Cardiac fibroblast (primary cell): ENCODE measurements at regions not wholly inside any gene's neighbourhood (a gene's known extent, or its start where the extent isn't known, plus 50 kb on each side); places are given as distances from the start of the nearest gene placed in this dataset.

ENCODE experiments used
- DNase-seq, 2 donors: peaks; one replicate each; pipeline versions ENCODE4 v3.0.0 to v3.0.0-alpha.2; 2010; ENCODE audit warnings: low read depth in 2 of 2
- H3K4me3 ChIP-seq, 2 donors: replicated peaks in 1 of 2; 1 replicate in 1 of 2; 2 replicates in 1 of 2; pipeline ENCODE4 v1.5.1; 2011; ENCODE audit warnings: low read depth in 2 of 2, low read length in 2 of 2, mild to moderate bottlenecking in 2 of 2, moderate library complexity in 1 of 2
- TF ChIP-seq, protein P1 (sequence below): IDR thresholded peaks from one replicate; pipeline ENCODE4 v1.5.1; 2011; ENCODE audit warnings: low read depth, mild to moderate bottlenecking, low read length, inconsistent platforms

DNA sequence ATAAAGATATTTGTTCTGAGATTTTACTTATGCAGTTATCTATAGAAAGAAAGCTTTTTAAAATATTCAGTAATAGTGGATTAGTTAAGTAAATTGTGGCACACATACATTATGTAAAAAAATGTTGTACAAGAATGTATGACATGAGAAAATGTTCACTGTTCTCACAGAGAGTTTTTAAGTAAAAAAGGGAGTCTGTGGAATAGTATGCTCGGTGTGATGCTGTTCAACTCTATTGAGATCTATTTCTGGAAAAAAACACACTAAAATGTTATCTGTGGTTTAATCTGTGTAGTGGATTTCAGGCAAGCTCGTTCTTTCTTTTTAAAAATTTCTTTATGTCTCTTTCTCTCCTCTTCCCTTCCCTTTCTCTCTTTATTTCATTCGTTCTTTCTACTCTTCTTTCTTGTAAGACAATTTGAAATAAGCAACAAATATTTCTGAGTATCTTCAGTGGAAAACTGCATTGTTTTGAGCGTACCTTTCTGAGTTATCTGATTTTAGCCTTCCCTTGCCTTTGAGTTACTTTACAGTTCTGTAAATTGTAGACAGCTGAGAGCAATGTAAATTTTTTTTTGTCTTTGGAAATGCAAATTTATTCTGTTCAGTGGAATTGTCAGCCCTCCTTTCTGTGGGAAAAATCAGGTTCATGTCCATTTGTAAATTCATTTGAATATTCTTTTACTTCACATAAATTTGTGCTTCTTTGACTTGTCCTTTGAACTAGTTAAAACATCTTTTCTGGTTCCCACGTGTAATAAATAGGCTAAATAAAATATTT, 229.0 kb upstream of the NOX3 start:
- no peak for DNase-seq
- TF ChIP-seq, protein P1, sequence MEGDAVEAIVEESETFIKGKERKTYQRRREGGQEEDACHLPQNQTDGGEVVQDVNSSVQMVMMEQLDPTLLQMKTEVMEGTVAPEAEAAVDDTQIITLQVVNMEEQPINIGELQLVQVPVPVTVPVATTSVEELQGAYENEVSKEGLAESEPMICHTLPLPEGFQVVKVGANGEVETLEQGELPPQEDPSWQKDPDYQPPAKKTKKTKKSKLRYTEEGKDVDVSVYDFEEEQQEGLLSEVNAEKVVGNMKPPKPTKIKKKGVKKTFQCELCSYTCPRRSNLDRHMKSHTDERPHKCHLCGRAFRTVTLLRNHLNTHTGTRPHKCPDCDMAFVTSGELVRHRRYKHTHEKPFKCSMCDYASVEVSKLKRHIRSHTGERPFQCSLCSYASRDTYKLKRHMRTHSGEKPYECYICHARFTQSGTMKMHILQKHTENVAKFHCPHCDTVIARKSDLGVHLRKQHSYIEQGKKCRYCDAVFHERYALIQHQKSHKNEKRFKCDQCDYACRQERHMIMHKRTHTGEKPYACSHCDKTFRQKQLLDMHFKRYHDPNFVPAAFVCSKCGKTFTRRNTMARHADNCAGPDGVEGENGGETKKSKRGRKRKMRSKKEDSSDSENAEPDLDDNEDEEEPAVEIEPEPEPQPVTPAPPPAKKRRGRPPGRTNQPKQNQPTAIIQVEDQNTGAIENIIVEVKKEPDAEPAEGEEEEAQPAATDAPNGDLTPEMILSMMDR: no peak
- H3K4me3 ChIP-seq: no peak overlapping the region

DNA sequence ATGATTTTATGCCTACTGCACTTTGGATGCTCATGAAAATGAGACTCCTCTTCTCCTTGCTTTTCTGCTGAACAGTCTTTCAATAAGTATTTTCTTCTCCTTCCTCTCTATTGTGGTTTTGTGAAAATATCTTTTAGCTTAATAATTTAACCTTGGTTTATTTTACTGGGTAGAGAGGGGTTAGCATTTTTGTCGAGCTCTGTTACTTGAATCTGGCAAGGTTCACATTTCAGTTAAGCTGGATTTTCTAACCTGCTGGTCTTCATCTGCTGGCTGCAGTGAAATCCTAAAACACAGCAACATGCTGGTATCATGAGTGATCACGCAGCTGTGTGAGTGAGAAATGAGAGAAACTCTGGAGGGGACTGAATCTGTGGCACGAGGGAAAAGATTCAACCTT, 222.7 kb upstream of the NOX3 start:
- TF ChIP-seq, protein P1: no peak
- DNase-seq: no peak
- H3K4me3 ChIP-seq: no peak overlapping the region

DNA sequence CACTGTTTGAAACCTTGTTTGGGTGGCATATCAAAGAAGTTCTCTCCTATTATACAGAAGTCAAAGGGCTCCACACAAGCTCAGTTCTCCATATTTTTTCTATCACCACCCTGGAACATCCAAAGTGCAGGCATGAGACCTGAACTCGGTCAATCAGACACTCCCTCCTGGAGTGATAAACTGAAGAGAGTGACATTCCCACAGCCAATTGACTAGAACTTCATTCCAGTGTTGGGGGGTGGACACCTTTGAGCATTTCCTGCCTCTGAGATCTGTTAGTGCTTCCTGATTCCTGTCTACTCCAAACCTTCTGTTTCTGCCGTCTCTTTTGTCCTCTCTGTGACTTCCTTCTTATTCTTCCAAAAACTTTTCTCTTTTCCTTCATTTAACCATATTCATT, 220.7 kb upstream of the NOX3 start:
- H3K4me3 ChIP-seq: no peak overlapping the region
- TF ChIP-seq, protein P1: no peak
- DNase-seq: no peak

DNA sequence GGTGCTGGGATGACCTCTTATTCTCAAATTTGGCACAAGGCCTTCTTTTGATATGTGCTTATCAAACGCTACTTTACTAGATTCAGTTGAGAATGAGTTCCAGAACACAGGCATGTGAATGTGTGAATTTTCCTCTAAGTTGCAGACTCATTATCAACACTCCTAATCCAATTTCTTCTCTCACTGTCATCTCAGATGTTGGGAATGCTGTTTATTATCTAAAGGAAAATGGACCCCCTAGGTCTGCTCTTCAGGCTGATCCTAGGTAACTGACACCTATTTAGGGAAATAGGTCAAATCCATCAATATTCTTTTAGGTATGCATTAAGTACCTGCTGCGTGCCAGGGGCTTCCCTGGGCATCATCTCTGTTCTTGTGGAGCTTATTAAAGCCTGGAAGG, 215.0 kb upstream of the NOX3 start:
- no peak overlapping the region for H3K4me3 ChIP-seq
- TF ChIP-seq, protein P1: no peak
- no peak for DNase-seq

DNA sequence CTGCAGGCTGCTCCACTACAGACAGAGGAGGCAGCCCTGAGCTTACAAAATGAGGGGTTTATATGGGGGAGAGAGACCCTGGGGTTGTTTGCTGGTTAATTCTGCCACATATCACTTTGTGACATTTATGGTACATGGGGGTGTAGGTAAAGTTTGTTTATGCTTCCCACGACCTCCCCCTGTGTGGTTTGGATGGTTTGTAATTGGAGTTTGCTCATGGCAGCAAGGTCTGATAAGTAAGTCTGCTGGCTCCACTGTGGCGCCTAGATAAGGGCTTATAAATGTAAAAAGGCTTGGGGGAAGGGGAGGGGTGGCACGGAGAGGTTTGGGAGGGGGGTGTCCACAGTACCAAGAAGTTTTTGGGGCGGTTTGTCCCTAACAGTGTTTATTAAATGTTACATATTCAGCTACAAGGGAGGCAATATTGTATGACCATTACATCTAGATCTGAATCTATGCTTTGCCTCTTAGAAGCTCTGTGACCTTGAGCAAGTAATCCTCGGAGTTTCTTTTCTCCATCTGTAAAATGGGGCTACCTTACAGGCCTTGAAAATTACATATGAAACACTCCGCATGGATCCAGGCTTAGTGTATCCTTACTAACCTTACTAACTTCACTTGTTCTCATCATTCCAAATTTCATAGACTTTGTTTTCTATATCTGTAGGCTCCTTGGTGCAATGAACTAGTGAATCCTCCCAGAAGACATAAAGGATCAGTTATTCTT, 204.8 kb upstream of the NOX3 start:
- TF ChIP-seq, protein P1: no peak
- DNase-seq: no peak
- no peak overlapping the region for H3K4me3 ChIP-seq

DNA sequence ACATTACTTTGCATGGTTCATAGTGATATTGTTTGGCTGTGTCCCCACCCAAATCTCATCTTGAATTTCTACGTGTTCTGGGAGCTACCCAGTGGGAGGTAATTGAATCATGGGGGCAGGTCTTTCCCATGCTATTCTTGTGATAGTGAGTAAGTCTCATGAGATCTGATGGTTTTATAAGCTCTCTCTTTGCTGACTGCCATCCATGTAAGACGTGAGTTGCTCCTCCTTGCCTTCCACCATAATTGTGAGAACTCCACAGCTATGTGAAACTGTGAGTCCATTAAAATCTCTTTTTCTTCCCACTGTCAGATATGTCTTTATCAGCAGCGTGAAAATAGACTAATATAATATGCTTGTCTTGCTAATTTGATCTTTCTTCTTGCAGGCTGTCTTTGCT, 200.4 kb upstream of the NOX3 start:
- H3K4me3 ChIP-seq: no peak overlapping the region
- TF ChIP-seq, protein P1: no peak
- DNase-seq: no peak
